GM12875 (cell line): ENCODE measurements at regions not wholly inside any gene's neighbourhood (a gene's known extent, or its start where the extent isn't known, plus 50 kb on each side); places are given as distances from the start of the nearest gene placed in this dataset.
"Not testable (repeated sequence)": the region's sequence is repeated elsewhere in the genome, so short reads cannot be mapped to it uniquely, and the experiment has no call there.

ENCODE experiments used
- H3K4me3 ChIP-seq: one replicate; pipeline ENCODE4 v1.5.1; 2011; ENCODE audit warnings: low read depth, low read length, control low read depth
- CTCF ChIP-seq: IDR thresholded peaks from 2 replicates; pipeline ENCODE4 v1.5.1; 2011; ENCODE audit warnings: low read depth, mild to moderate bottlenecking, control low read depth, inconsistent platforms, low read length, moderate library complexity, borderline replicate concordance; ENCODE audit not compliant: insufficient read depth

DNA sequence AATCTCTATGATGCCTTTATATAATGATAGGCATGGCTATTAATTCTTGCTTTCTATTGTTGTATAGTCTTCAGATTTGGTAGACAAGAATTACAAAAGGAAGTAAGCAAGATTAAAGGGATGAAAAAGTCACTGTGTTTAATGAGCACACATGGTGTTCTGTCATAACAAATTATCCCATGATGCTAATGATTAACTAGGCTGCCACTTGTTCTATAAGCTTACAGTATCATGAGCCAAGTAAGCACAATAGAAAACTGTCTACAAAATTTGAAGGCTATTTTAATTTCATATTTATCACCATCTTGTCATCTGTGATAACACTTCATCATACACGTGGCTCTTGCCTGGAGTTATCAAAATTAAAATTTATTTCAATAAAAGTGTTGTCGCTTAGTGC, 466.7 kb downstream of the GASK1B start:
- no peak for TF ChIP-seq CTCF
- H3K4me3 ChIP-seq = no peak overlapping the region

- TF ChIP-seq CTCF = no peak
- no peak overlapping the region for H3K4me3 ChIP-seq
These were observed 470.0 kb downstream of the GASK1B start for GRCh38 chr4:157702831-157703230.

GRCh38 chr4:157701695-157701994, 471.2 kb downstream of the GASK1B start:
- no peak for TF ChIP-seq CTCF
- H3K4me3 ChIP-seq = no peak overlapping the region

- H3K4me3 ChIP-seq = no peak overlapping the region
- TF ChIP-seq CTCF = no peak
These were observed 471.7 kb downstream of the GASK1B start for GRCh38 chr4:157700898-157701694.

GRCh38 chr4:157689476-157689875, 468.9 kb downstream of the GRIA2 start:
- H3K4me3 ChIP-seq = no peak overlapping the region
- TF ChIP-seq CTCF = no peak

- H3K4me3 ChIP-seq = no peak overlapping the region
- TF ChIP-seq CTCF = no peak
These were observed 467.4 kb downstream of the GRIA2 start for GRCh38 chr4:157687971-157688370.

- H3K4me3 ChIP-seq = not testable (repeated sequence)
These were observed 458.8 kb downstream of the GRIA2 start for GRCh38 chr4:157679326-157679725.

GRCh38 chr4:157678478-157678877, 457.9 kb downstream of the GRIA2 start:
- TF ChIP-seq CTCF = no peak

More at GRCh38 chr4:157678478-157678877, 457.9 kb downstream of the GRIA2 start:
- H3K4me3 ChIP-seq = no peak overlapping the region
